Stimulated activated CD8-positive, alpha-beta memory T cell treated with anti-CD3 and anti-CD28 coated beads, Interleukin-7, amount 100 ng/mL, for 48 hours (primary cell): ENCODE measurements at regions not wholly inside any gene's neighbourhood (a gene's known extent, or its start where the extent isn't known, plus 50 kb on each side); places are given as distances from the start of the nearest gene placed in this dataset.

ENCODE experiments used
- DNase-seq, 2 donors: peaks; one replicate each; pipeline ENCODE4 v3.0.0-alpha.2; 2020; ENCODE audit warnings: low read depth in 1 of 2; ENCODE audit errors: extremely low read depth in 1 of 2

DNA sequence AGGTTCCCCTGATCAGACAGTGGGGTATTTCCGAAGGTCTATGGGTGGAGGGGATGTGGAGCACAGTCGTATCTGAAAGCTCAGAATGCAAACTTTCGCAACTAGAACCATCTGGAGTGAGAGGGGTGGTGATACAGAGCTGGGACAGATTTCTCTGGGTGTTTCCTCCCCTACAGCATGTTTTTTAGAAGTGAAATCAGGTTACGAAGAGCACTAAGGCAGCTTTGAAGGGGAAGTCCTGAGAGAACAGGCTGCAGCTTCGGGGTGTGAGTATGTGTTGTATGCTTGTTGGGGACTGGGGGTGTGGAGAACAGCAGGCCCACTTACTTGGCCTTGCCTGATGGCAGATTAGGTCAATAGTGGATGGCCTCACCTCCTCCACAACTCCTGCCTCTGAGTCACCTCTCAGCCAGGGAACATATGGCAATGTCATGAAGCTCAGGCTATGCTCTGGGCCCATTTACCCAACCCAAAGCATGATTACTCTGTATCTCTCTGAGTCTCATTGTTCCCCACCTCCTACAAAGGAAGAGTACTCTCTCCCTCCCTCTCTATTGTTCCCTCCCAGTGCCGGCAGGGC lies 107.2 kb upstream of the RASGRP1 start:
- peak in 1 of 2 donors; percentile 64 for DNase-seq

DNA sequence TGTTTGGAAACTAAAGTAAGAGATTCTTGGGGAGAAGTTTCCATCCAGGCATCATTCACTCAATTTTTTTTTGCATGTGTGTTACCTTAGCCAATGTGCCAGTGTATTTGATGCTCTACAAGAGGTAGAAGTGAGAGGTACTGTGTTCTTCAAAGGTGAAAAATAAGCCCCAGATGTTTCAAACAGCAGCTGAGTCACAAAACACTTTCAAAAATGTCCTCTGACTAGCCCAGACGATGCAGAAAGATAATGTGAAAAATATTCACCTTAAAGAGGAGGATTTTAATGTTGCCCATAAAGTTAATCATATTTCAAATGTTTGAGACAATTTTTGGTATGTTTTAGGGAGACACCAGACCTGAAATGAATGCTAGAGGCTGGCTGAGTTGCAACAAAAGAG lies 107.7 kb upstream of the RASGRP1 start:
- DNase-seq, result no peak

DNA sequence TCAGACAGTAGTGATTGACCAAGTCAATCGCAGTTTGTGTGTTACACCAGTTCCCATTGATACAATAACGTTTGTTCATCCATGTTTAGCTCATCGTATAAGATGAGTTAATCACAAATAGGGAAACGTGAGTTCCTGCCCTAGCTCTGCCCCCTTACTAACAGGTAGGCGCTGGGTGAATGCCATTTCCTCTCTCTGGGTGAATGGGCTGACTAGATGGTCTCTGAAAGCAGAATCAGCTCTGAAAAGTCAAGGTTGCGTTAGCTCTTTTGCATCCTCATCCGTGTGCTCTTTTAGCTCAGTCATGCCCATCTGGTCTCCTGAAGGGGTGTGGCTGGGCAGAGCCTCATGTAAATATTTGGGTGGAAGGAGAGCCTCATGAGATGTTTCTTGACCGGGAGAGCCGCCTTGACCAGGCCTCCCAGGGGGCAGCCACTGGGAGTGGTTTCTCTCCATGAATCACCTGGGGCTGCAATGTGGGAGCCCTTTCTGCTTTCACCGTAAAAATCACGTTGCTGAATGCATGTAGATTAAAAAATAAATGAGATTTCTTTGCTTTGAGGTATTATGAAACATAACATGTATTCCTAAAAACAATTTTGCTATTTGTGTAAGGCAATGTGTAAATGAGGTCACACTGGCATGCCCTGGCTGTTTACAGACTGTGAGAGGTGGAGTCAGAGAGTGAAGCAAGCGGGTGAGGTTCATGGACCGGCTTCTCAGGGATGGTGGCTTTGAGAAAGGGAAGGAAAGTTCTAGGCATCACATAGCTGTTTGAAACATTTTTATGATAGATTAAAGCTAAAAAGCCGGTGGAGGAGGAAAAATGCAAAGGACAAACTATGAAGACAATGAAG lies 108.4 kb upstream of the RASGRP1 start:
- DNase-seq, result no peak

DNA sequence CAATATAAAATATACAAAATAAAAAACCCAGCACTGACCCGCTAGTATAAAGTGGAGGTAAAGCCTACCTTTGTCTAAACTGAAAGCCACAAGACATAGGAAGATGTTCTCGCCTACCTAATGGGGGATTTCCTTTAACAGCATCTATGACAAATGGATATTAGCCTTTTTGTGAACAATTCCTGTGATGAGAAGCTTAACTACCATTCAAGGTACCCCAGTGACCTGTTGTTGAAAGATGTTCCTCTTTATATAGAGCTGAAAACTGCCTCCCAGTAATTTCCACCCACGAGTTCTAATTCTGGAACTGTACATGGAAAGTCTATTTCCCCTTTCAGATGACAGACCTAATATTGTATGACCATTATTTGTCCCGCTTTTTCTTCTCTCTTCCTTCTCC lies 109.8 kb upstream of the RASGRP1 start:
- no peak for DNase-seq

DNA sequence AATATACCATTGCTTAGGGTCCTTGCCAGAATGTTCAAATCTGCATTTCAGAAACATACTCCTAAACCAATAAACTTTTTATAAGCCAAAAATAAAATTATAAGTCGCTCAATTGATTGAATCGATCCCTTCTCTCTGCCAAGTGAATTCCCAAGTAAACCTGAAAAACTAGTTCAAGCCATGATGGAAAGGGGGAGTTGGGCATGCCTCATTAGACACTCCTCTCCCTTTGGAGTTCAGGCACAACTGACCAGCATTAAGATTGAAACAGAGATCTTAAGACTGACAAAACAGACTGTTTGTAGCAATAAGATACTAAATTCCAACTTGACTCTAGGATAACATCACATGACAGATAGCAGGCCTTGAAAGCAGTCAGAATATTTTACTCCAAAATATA lies 113.7 kb upstream of the RASGRP1 start:
- no peak for DNase-seq

DNA sequence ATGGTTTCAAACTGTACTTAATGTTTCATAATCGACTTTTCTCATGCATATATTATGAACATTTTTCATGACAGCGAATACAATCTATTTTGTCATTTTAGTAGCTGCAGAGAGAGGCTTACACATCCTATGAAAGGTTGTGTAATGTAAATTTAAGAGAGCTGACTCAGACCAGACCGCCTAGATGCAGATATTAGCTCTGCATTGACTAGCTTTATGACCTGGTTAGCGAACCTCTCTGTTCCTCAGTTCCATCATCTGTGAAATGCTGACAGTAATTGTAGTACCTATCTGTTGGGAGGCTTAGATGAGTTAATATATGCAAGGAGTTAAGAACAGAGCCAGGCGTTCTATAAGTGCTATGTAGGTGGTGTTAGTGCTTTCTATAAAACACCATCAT lies 116.2 kb upstream of the RASGRP1 start:
- DNase-seq, result no peak

DNA sequence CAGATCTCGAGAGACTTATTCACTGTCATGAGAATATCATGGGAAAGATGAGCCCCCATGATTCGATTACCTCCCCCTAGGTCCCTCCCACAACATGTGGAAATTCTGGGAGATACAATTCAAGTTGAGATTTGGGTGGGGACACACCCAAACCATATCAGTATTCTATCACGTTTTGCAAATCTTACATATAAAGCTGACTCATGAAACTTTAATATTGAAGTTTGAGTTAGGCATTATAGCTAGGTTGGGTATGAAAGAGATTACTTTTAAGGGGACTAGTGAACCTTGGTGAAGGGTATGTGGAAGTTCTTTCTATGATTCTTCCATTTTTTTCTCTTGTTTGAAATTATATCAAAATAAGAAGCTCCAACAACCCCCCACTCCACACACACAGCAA lies 117.7 kb upstream of the RASGRP1 start:
- DNase-seq, result no peak

DNA sequence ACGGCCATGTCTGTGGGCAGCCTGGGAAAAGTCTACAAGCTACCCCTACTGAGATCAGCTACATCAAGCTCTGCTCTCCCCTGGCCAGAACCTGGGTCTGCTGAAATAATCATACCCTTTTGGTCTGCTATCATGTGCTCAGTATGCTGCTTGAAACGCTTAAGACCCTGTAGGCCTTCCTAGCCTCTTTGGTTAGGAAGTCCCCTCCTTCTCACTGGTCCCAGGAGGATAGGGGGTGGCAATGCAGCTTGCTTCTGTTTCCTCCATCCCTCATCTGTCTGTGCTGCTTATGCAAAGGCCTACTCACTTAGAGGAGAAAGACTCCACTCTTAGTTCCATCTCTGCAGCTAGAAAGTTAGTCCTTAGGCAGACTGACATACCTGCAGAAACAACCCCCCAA lies 118.2 kb upstream of the RASGRP1 start:
- DNase-seq, result no peak

DNA sequence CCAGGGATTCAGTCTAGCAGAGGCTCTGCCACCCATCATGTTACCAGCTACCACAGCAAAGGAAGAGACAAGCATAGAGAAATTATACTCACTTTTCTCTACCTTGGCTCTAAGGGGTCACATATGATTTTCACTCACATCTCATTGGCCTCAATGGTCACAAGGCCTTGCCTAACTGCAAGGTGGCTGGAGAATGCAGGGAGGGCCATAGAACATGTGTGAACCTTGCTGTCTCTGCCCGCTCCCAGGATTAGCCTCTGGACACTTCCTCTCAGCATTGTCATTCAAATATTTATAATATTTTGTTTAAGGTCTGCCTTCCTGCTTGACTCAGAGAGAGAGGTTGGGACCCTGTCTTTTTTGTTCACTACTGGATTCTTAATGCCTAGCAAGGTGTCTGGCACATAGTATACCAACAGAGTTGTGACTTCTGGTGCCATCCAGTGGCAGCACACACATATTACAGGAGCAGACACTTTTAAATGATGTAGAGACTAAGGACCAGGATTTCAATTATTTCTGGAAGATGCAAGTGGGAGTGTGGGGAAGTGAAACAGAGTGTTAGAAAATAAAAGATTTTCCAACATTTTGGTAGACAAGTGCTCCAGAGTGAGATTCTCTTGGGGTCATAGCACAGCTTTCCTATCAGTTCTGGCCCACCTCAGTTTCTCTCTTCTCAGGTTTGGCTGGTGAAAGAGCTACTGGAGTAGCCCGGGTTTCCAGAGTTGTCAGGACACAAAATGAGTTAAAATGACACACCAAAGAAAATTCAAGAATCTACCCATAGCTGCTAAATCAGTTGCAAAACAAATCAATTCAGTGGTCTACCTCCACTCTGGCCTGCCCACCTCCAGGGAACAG lies 119.0 kb upstream of the RASGRP1 start:
- peak in 1 of 2 donors; percentile 50 for DNase-seq

DNA sequence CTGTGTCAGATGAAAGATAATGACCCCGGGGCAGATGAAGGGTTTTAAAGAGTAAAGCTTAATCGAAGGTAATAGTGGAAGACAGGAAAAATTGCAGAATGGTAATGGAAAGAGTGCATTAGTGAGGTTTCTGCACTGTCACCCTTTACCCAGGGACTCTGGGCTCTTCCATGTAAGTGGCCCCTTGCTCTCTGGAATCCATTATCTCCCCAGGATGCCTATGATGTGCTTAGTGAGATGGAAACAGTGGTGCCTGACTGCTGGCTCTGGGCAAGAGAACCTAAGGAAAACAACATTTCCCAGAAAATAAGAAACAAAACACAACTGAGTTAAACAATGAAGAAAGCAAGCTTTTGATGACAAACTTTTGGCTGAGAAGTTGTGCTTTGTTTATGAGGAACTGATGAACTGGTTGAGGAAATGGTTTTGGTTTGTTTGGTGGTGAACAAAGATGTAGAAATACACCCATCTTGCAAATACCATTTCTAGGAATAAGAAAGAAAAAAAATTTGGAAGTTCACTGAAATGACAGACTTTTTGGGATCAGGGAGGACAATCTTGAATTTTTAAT lies 119.9 kb upstream of the RASGRP1 start:
- DNase-seq, result no peak

DNA sequence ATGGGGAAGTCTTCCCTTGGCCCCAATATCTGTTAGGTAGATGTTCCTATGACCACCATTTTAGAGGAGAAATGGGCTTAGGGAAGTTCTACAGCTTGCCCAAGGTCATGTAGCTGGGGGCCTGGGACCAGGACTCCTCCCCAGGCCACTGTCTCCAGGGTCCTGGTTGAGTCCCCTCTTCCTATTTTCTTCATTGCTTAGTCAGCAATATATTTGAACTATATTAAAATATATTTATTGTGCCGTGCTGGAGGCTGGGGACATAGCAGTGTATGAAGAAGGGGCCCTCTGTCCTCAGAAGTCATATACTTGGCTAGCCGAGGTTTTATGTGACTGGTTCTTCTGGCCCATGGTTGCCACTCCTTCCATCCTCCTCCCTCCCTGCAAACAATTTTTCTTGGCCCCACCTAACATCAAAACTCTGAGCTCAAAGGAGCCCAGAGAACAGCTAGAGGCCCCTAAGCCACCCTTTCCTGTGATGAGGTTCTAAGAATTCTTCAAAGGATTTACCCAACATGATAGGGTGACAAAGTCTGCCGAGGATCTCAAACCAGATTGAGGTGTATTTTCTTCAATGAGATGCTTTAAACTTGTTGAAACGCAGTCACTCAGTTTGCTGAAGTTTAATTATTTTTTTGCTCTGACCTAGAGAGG lies 121.2 kb upstream of the RASGRP1 start:
- no peak for DNase-seq

DNA sequence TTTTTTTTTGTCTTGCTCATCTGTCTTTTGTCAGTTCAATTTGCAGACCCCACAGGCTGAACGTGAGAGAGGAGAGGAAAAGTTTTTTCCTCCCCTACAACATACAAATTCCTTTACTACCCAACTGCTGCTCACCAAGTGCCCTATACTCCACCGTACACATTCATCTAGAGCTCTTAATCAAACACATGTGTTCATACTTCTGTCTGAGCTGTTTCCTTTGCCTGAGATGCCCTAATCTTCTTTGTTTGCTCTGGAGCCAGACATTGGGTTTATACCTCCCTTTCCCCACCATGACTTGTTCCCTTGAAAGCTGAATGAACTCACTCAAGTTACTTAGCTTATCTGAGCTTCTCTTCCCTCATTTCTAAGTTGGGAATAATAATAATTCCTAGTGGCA lies 122.7 kb upstream of the RASGRP1 start:
- no peak for DNase-seq

DNA sequence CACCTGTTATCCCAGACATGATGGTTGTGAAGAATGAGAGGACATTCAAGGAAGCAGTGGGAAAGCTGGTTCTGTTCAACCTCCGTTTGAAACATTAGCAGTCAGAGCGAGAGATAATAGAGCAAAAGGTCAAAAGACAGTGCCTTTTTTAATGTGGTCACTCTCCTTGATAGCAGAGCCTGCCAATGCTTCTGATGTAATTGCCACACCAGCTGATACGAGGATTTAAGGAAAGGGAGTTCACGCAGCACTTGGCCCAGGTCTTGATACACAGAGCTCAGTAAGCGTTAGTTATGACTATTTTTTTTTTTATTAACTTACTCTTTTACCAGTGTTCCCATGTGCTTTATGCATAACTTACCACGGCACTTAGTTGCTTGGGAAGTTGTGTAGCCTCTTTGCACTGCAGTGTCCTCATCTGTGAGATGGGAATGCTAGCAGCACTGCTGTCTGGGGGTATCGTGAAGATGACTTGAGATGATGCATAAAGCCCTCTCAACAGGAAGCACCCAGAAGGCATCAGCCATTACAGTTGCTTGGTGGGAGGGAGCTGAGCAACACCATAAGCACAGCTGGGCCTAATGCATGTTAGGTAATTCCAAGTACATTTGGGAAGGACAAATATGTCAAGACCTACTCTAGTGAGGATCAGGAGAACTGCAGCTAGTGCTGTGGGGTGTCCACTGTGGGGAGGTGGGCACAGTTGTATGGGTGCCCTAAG lies 123.3 kb upstream of the RASGRP1 start:
- DNase-seq, result no peak

DNA sequence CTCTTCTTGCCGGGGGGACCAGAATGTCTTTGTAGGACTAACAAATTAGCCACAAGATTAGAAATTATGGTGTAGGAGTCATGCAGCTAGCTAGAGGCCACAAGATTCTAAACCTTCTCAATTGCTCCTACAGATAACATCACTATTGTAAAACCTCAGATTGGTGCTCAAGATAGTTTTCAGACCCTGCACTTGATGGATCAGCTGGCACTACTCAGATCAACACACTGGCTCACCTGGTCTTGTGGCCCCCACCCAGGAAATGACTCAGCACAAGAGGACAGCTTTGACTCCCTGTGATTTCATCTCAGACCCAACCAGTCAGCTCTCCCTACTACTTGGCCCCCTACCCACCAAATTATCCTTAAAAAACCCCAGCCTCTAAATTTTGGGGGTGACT lies 124.1 kb upstream of the RASGRP1 start:
- DNase-seq, result peak in 1 of 2 donors; percentile 82

DNA sequence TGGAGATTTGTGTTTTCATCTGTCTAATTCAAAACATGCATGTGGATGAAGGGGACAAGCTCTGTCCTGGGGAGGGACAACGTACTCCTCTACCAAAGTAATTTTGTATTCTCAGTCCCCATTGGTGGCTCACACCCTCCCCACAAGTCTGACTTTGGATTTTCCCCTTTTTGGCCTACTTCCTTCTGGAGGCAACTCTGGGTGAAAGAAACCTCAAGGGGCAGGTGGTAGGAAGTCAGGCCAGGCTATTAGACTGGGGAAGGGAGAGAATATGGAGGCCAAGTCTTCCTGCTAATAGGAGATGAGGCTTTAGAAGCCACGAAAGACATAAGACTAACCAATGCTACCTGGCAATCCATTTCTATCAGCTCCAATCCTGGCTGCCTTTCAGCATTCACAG lies 124.9 kb upstream of the RASGRP1 start:
- DNase-seq, result no peak

DNA sequence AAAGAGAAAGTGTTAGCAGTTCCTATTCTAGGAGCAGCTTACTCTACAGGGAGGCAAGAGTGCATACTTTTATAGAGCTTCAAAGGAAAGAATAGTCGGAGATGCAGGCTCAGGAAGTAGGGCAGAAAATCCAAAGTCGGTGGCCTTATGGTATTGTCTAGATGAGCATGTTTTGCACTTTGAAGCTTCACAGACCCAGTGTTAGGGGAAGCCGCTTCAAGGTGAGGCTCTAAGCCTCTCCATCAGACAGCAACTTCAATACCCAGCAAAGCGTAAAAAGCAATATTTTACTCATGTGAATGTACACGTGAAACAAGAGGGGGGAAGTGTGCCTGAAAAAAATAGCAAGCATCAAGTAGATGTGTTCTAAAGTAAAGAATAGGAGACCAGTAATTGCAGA lies 125.6 kb upstream of the RASGRP1 start:
- no peak for DNase-seq

DNA sequence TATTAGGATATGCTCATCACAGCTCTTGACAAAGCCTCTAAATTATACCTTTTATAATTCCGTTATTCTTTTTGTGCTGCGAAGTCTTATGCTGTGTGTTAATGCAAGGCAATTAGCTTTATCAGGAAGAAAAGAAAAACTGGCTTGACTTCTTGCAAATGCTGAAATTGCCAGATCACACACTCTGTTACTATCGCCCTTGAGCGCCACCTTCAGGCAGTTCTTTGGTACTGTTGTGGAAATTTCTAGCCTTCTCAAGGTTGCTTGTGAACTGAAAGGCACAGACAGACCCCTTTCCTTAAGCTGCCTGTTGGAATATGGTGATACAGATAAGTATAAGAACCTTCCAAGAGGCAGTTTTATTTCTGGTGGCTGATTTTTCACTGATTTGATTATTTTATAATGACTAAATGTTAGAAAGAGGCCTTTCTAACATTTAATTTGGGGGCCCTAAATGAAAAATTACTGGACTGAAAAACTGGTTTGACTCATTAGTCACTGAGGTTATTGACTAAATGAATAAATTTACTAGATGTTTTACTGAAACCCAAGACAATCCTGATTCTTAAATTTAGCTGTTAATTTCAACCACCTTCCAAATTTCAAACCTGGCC lies 126.2 kb upstream of the RASGRP1 start:
- DNase-seq, result peak in 1 of 2 donors; percentile 64

DNA sequence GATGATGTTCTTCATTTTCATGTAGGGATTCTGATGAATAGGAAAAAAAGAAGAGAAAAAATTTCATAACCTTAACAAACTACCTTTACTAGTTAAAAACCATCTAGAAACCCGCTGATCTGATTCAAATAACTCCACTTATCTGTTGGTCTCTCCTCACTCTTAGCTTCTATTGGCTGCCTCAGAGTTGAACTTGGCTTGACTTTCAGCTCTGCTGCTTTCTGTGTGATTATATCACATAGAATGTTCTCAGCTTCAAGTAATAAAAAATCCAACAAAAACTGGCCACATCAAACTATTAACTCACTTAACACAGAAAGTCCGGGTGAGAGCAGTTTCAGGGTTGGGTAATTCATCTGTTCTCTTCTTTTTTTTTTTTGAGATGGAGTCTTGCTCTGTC lies 126.8 kb upstream of the RASGRP1 start:
- no peak for DNase-seq

DNA sequence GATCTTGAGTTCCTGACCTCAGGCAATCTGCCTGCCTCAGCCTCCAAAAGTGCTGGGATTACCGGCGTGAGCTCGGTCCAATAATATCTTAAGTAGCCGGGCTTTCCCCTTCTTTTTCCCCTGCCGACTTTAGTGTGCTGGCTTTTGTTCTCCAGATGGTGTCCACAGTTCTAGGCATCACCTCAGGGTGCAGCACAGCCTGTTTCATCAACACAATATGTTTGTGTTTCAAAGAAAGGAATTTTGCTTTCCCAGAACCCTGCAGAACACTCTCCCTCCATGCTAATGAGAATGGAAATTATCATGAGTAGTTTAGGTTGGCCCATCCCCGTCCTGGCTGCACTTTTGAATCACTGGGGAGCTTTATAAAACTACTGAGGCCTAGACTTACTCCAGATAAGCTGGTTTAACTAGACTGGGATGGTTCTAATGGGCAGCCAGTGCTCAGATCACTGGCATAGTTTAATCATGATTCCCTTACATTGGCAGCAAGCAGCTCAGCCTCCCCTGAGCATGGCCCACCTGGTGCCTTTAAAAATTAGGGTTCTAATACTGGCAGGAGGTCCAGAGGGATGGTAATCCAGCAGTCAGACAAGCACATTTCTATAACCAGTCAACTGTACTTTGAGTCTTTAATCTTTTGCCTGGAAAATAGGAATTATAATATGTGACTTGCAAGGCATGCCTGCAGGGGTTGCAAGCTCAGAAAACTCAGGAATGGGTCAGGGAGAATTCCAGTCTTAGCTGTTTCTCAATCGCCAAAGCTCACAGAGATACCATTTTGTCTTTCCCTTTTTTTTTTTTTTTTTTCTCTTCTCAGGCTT lies 127.6 kb upstream of the RASGRP1 start:
- DNase-seq, result no peak
